ENCODE measurements at regions not wholly inside any gene's neighbourhood (a gene's known extent, or its start where the extent isn't known, plus 50 kb on each side); places are given as distances from the start of the nearest gene placed in this dataset.

GRCh38 chr3:167100651-167101050 is 279.4 kb downstream of the ZBBX start:
- Histone ChIP-seq H3K9ac (ENCODE audit: control insufficient read depth, extremely low read depth, insufficient read depth, low read length) (no peak overlapping the region), H3K27ac (ENCODE audit: control insufficient read depth, insufficient read depth, low read length) (no peak overlapping the region), H4K20me1 (ENCODE audit: control insufficient read depth, extremely low read depth, insufficient read depth, low read length) (no peaks in the 10 kb centered on the region), H3K9me3 (ENCODE audit: control insufficient read depth, low read depth, low read length) (no peaks in the 10 kb centered on the region), H3K4me1 (ENCODE audit: control insufficient read depth, extremely low read depth, insufficient read depth, low read length) (no peaks in the 10 kb centered on the region), H3K9me1 (ENCODE audit: control insufficient read depth, extremely low read depth, insufficient read depth, low read length) (no peaks in the 10 kb centered on the region), H3K4me2 (ENCODE audit: control insufficient read depth, extremely low read depth, insufficient read depth, low read depth, low read length) (no peak overlapping the region), H3K79me2 (ENCODE audit: control insufficient read depth, insufficient read depth, low read length) (no peaks in the 10 kb centered on the region), H3K4me3 (ENCODE audit: control insufficient read depth in 2 of 3, extremely low read depth in 1 of 3, insufficient read depth in 2 of 3, low read depth in 1 of 3, low read length in 3 of 3) (no peak overlapping the region), H3K36me3 (ENCODE audit: control insufficient read depth in 2 of 2, extremely low read depth in 1 of 2, insufficient read depth in 2 of 2, low read length in 2 of 2) (no peaks in the 10 kb centered on the region), H2AFZ (ENCODE audit: control insufficient read depth, low read length) (no peak overlapping the region), H3K27me3 (ENCODE audit: control insufficient read depth, extremely low read depth, insufficient read depth, low read length) (no peaks in the 10 kb centered on the region)
- no peak for FAIRE-seq
- DNase-seq (ENCODE audit: low read depth, low spot score), result no peak
- TF ChIP-seq EZH2 (IDR thresholded peaks at IDR 0.05; ENCODE audit: low read length), result no peak
- TF ChIP-seq CTCF (optimal IDR thresholded peaks at IDR 0.05 in 1 of 3, IDR thresholded peaks at IDR 0.05 in 1 of 3, conservative IDR thresholded peaks at IDR 0.05 in 1 of 3; ENCODE audit: extremely low read depth in 1 of 3, insufficient read depth in 2 of 3, low read length in 3 of 3), result no peak
- dilution Hi-C loops (cut with MboI; ENCODE audit: extremely low pct_ligation_motif_present, low sequenced_read_pairs), result no loop called here

GRCh38 chr3:167100200-167100599 is 279.9 kb downstream of the ZBBX start:
- TF ChIP-seq CTCF (optimal IDR thresholded peaks at IDR 0.05 in 1 of 3, IDR thresholded peaks at IDR 0.05 in 1 of 3, conservative IDR thresholded peaks at IDR 0.05 in 1 of 3; ENCODE audit: extremely low read depth in 1 of 3, insufficient read depth in 2 of 3, low read length in 3 of 3) (no peak), EZH2 (IDR thresholded peaks at IDR 0.05; ENCODE audit: low read length) (no peak)
- Histone ChIP-seq H3K9me1 (ENCODE audit: control insufficient read depth, extremely low read depth, insufficient read depth, low read length) (no peaks in the 10 kb centered on the region), H4K20me1 (ENCODE audit: control insufficient read depth, extremely low read depth, insufficient read depth, low read length) (no peaks in the 10 kb centered on the region), H3K27me3 (ENCODE audit: control insufficient read depth, extremely low read depth, insufficient read depth, low read length) (no peaks in the 10 kb centered on the region), H3K4me3 (ENCODE audit: control insufficient read depth in 2 of 3, extremely low read depth in 1 of 3, insufficient read depth in 2 of 3, low read depth in 1 of 3, low read length in 3 of 3) (no peak overlapping the region), H3K27ac (ENCODE audit: control insufficient read depth, insufficient read depth, low read length) (no peak overlapping the region), H3K79me2 (ENCODE audit: control insufficient read depth, insufficient read depth, low read length) (no peaks in the 10 kb centered on the region), H3K4me1 (ENCODE audit: control insufficient read depth, extremely low read depth, insufficient read depth, low read length) (no peaks in the 10 kb centered on the region), H3K9me3 (ENCODE audit: control insufficient read depth, low read depth, low read length) (no peaks in the 10 kb centered on the region), H3K9ac (ENCODE audit: control insufficient read depth, extremely low read depth, insufficient read depth, low read length) (no peak overlapping the region), H3K4me2 (ENCODE audit: control insufficient read depth, extremely low read depth, insufficient read depth, low read depth, low read length) (no peak overlapping the region), H2AFZ (ENCODE audit: control insufficient read depth, low read length) (no peak overlapping the region), H3K36me3 (ENCODE audit: control insufficient read depth in 2 of 2, extremely low read depth in 1 of 2, insufficient read depth in 2 of 2, low read length in 2 of 2) (no peaks in the 10 kb centered on the region)
- dilution Hi-C loops (cut with MboI; ENCODE audit: extremely low pct_ligation_motif_present, low sequenced_read_pairs), result no loop called here
- no peak for FAIRE-seq
- no peak for DNase-seq (ENCODE audit: low read depth, low spot score)

Data from keratinocyte (primary cell).